ENCODE measurements at regions not wholly inside any gene's neighbourhood (a gene's known extent, or its start where the extent isn't known, plus 50 kb on each side); places are given as distances from the start of the nearest gene placed in this dataset.

- H3K27me3 Mint-ChIP-seq (ENCODE audit: low read depth), result peaks cover 13% of the 10 kb centered on the region
- no peak overlapping the region for H3K27ac Mint-ChIP-seq (ENCODE audit: unreplicated experiment)
- H3K4me3 Mint-ChIP-seq, result no peak overlapping the region
Observed at GRCh38 chr2:18133310-18133709, 254.8 kb downstream of the KCNS3 start.

GRCh38 chr2:18132697-18133096, 254.2 kb downstream of the KCNS3 start:
- H3K4me1 Mint-ChIP-seq, result no peaks in the 10 kb centered on the region
- H3K36me3 Mint-ChIP-seq (ENCODE audit: low read depth), result no peaks in the 10 kb centered on the region
- H3K27ac Mint-ChIP-seq (ENCODE audit: unreplicated experiment), result no peak overlapping the region
- no peak for TF ChIP-seq CTCF (conservative IDR thresholded peaks at IDR 0.05)
- peaks cover 19% of the 10 kb centered on the region for H3K27me3 Mint-ChIP-seq (ENCODE audit: low read depth)
- no peaks in the 10 kb centered on the region for H3K9me3 Mint-ChIP-seq
- DNase-seq (ENCODE audit: low read depth, low spot score), result no peak
- no peak overlapping the region for H3K4me3 Mint-ChIP-seq

More at GRCh38 chr2:18133310-18133709, 254.8 kb downstream of the KCNS3 start:
- Mint-ChIP-seq H3K9me3 (no peaks in the 10 kb centered on the region), H3K36me3 (ENCODE audit: low read depth) (no peaks in the 10 kb centered on the region), H3K4me1 (no peaks in the 10 kb centered on the region)
- no peak for DNase-seq (ENCODE audit: low read depth, low spot score)
- no peak for TF ChIP-seq CTCF (conservative IDR thresholded peaks at IDR 0.05)

- Mint-ChIP-seq H3K4me1 (no peaks in the 10 kb centered on the region), H3K36me3 (ENCODE audit: low read depth) (no peaks in the 10 kb centered on the region), H3K4me3 (no peak overlapping the region), H3K27ac (ENCODE audit: unreplicated experiment) (no peak overlapping the region), H3K9me3 (no peaks in the 10 kb centered on the region), H3K27me3 (ENCODE audit: low read depth) (peaks cover 21% of the 10 kb centered on the region)
- TF ChIP-seq CTCF (conservative IDR thresholded peaks at IDR 0.05), result no peak
- DNase-seq (ENCODE audit: low read depth, low spot score), result no peak
Observed at GRCh38 chr2:18131761-18132160, 253.3 kb downstream of the KCNS3 start.

- Mint-ChIP-seq H3K4me3 (no peak overlapping the region), H3K4me1 (no peaks in the 10 kb centered on the region), H3K27ac (ENCODE audit: unreplicated experiment) (no peak overlapping the region), H3K9me3 (no peaks in the 10 kb centered on the region), H3K27me3 (ENCODE audit: low read depth) (peaks cover 21% of the 10 kb centered on the region), H3K36me3 (ENCODE audit: low read depth) (no peaks in the 10 kb centered on the region)
- no peak for TF ChIP-seq CTCF (conservative IDR thresholded peaks at IDR 0.05)
- DNase-seq (ENCODE audit: low read depth, low spot score), result no peak
Observed at GRCh38 chr2:18129348-18129747, 250.9 kb downstream of the KCNS3 start.

GRCh38 chr2:18125303-18125702, 246.8 kb downstream of the KCNS3 start:
- no peak for DNase-seq (ENCODE audit: low read depth, low spot score)
- Mint-ChIP-seq H3K4me1 (no peaks in the 10 kb centered on the region), H3K27ac (ENCODE audit: unreplicated experiment) (no peak overlapping the region), H3K27me3 (ENCODE audit: low read depth) (peaks cover 18% of the 10 kb centered on the region), H3K36me3 (ENCODE audit: low read depth) (no peaks in the 10 kb centered on the region), H3K9me3 (no peaks in the 10 kb centered on the region), H3K4me3 (no peak overlapping the region)
- no peak for TF ChIP-seq CTCF (conservative IDR thresholded peaks at IDR 0.05)

All from neural crest cell (in vitro differentiated cells).